Fibroblast of skin of scalp (primary cell): ENCODE measurements at regions not wholly inside any gene's neighbourhood (a gene's known extent, or its start where the extent isn't known, plus 50 kb on each side); places are given as distances from the start of the nearest gene placed in this dataset.

Experiments used
- DNase-seq: peaks from one replicate; pipeline ENCODE4 v3.0.0-alpha.2; 2013

- no peak for DNase-seq
Observed at GRCh38 chr12:126139355-126139754, 1074.1 kb downstream of the AACS start.

- no peak for DNase-seq
Observed at GRCh38 chr12:126144603-126145002, 1079.4 kb downstream of the AACS start.

GRCh38 chr12:126147321-126147720 is 1082.1 kb downstream of the AACS start:
- no peak for DNase-seq

- DNase-seq, result no peak
Observed at GRCh38 chr12:126156806-126157574, 1091.8 kb downstream of the AACS start.

- DNase-seq, result no peak
Observed at GRCh38 chr12:126157575-126157966, 1092.3 kb downstream of the AACS start.

- no peak for DNase-seq
Observed at GRCh38 chr12:126159139-126159538, 1093.9 kb downstream of the AACS start.

- no peak for DNase-seq
Observed at GRCh38 chr12:126160912-126161311, 1095.7 kb downstream of the AACS start.

- DNase-seq, result no peak
Observed at GRCh38 chr12:126163984-126164383, 1098.7 kb downstream of the AACS start.

GRCh38 chr12:126171937-126172559 is 1106.8 kb downstream of the AACS start:
- no peak for DNase-seq

- DNase-seq, result no peak
Observed at GRCh38 chr12:126182619-126183236, 1117.5 kb downstream of the AACS start.

- no peak for DNase-seq
Observed at GRCh38 chr12:126185025-126185424, 1119.8 kb downstream of the AACS start.

- DNase-seq, result no peak
Observed at GRCh38 chr12:126189856-126190255, 1124.6 kb downstream of the AACS start.

- DNase-seq, result no peak
Observed at GRCh38 chr12:126191031-126191891, 1126.0 kb downstream of the AACS start.

- no peak for DNase-seq
Observed at GRCh38 chr12:126191949-126192348, 1126.7 kb downstream of the AACS start.

GRCh38 chr12:126193190-126193589 is 1128.0 kb downstream of the AACS start:
- DNase-seq, result no peak

- no peak for DNase-seq
Observed at GRCh38 chr12:126196263-126196662, 1131.0 kb downstream of the AACS start.

GRCh38 chr12:126198516-126198915 is 1133.3 kb downstream of the AACS start:
- DNase-seq, result no peak

- DNase-seq, result no peak
Observed at GRCh38 chr12:126198966-126199692, 1133.9 kb downstream of the AACS start.

GRCh38 chr12:126201981-126202537 is 1136.8 kb downstream of the AACS start:
- no peak for DNase-seq

- no peak for DNase-seq
Observed at GRCh38 chr12:126204326-126204725, 1139.1 kb downstream of the AACS start.

- no peak for DNase-seq
Observed at GRCh38 chr12:126210026-126210425, 1144.8 kb downstream of the AACS start.

- no peak for DNase-seq
Observed at GRCh38 chr12:126210448-126210847, 1145.2 kb downstream of the AACS start.
